ENCODE measurements at regions not wholly inside any gene's neighbourhood (a gene's known extent, or its start where the extent isn't known, plus 50 kb on each side); places are given as distances from the start of the nearest gene placed in this dataset.

DNA sequence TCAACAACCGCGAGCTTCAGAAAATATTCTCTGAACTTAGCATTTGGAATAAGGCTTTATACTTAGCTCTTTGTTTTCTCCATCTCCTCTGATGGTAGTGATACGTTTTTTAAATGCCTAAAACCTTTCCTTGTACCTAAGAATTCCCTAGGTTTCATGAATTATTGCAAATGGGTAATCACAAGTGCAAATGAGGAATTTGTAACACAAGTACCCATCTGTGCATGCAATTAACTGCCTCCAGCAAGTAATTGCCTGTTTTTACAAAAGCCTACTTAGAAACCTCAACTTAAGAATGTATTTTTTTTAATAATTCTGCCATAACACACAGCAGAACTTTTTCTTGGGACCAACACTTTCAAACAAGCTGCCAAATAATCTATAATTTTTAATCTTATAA, 149.2 kb downstream of the PHLDA1 start:
- TF ChIP-seq SP1 (CRISPR knock-in tag; conservative IDR thresholded peaks at IDR 0.05), result no peak
- TF ChIP-seq, protein P1, sequence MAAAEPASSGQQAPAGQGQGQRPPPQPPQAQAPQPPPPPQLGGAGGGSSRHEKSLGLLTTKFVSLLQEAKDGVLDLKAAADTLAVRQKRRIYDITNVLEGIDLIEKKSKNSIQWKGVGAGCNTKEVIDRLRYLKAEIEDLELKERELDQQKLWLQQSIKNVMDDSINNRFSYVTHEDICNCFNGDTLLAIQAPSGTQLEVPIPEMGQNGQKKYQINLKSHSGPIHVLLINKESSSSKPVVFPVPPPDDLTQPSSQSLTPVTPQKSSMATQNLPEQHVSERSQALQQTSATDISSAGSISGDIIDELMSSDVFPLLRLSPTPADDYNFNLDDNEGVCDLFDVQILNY (CRISPR knock-in tag; IDR thresholded peaks at IDR 0.05), result no peak

Data from WTC11 (cell line).